ENCODE measurements at regions not wholly inside any gene's neighbourhood (a gene's known extent, or its start where the extent isn't known, plus 50 kb on each side); places are given as distances from the start of the nearest gene placed in this dataset.

GRCh38 chr10:127619546-127620325 lies 70.6 kb downstream of the NPS start:
- Histone ChIP-seq H4K20me1 (ENCODE audit: low read depth, low read length) (no peaks in the 10 kb centered on the region), H3K9me2 (replicated peaks; ENCODE audit: insufficient read depth, low read length) (no peaks in the 10 kb centered on the region), H3K4me2 (ENCODE audit: low read depth, low read length, poor library complexity, severe bottlenecking) (no peak overlapping the region), H3K27ac (ENCODE audit: low read depth, low read length) (no peak overlapping the region), H3K4me3 (ENCODE audit: insufficient read depth, low read length, poor library complexity, severe bottlenecking) (no peak overlapping the region), H3K79me2 (ENCODE audit: insufficient read depth, low read length) (no peaks in the 10 kb centered on the region), H3F3A (ENCODE audit: insufficient read depth) (no peaks in the 10 kb centered on the region), H3K9ac (ENCODE audit: low read length) (no peak overlapping the region), H3K9me3 (ENCODE audit: insufficient read depth, low read length) (no peaks in the 10 kb centered on the region), H3K27me3 (ENCODE audit: low read length) (no peaks in the 10 kb centered on the region), H3K36me3 (ENCODE audit: low read length) (no peaks in the 10 kb centered on the region), H2AFZ (ENCODE audit: low read depth, low read length, severe bottlenecking) (no peak overlapping the region)
- TF ChIP-seq EZH2phosphoT487 (conservative IDR thresholded peaks at IDR 0.05; ENCODE audit: low read length) (no peak), CTCF (IDR thresholded peaks at IDR 0.05; ENCODE audit: insufficient read depth, low read length, poor library complexity, severe bottlenecking) (no peak)

GRCh38 chr10:127635882-127636281 lies 86.8 kb downstream of the NPS start:
- H3K79me2 ChIP-seq (ENCODE audit: insufficient read depth, low read length): no peaks in the 10 kb centered on the region
- H3K9me3 ChIP-seq (ENCODE audit: insufficient read depth, low read length): no peaks in the 10 kb centered on the region
- H3K27me3 ChIP-seq (ENCODE audit: low read length): no peaks in the 10 kb centered on the region
- no peaks in the 10 kb centered on the region for H3F3A ChIP-seq (ENCODE audit: insufficient read depth)
- H3K36me3 ChIP-seq (ENCODE audit: low read length): no peaks in the 10 kb centered on the region
- H2AFZ ChIP-seq (ENCODE audit: low read depth, low read length, severe bottlenecking): no peak overlapping the region
- no peak overlapping the region for H3K9ac ChIP-seq (ENCODE audit: low read length)
- H4K20me1 ChIP-seq (ENCODE audit: low read depth, low read length): no peaks in the 10 kb centered on the region
- H3K9me2 ChIP-seq (replicated peaks; ENCODE audit: insufficient read depth, low read length): no peaks in the 10 kb centered on the region
- H3K4me3 ChIP-seq (ENCODE audit: insufficient read depth, low read length, poor library complexity, severe bottlenecking): no peak overlapping the region
- H3K4me2 ChIP-seq (ENCODE audit: low read depth, low read length, poor library complexity, severe bottlenecking): no peak overlapping the region
- H3K27ac ChIP-seq (ENCODE audit: low read depth, low read length): no peak overlapping the region
- TF ChIP-seq CTCF (IDR thresholded peaks at IDR 0.05; ENCODE audit: insufficient read depth, low read length, poor library complexity, severe bottlenecking) (no peak), EZH2phosphoT487 (conservative IDR thresholded peaks at IDR 0.05; ENCODE audit: low read length) (no peak)

GRCh38 chr10:127648885-127649284 lies 88.1 kb upstream of the FOXI2 start:
- Histone ChIP-seq H3K4me2 (ENCODE audit: low read depth, low read length, poor library complexity, severe bottlenecking) (no peak overlapping the region), H3K9me3 (ENCODE audit: insufficient read depth, low read length) (no peaks in the 10 kb centered on the region)

More at GRCh38 chr10:127648885-127649284, 88.1 kb upstream of the FOXI2 start:
- Histone ChIP-seq H3K4me3 (ENCODE audit: insufficient read depth, low read length, poor library complexity, severe bottlenecking) (no peak overlapping the region), H3K27ac (ENCODE audit: low read depth, low read length) (no peak overlapping the region), H2AFZ (ENCODE audit: low read depth, low read length, severe bottlenecking) (no peak overlapping the region), H3F3A (ENCODE audit: insufficient read depth) (no peaks in the 10 kb centered on the region), H3K9me2 (replicated peaks; ENCODE audit: insufficient read depth, low read length) (no peaks in the 10 kb centered on the region), H4K20me1 (ENCODE audit: low read depth, low read length) (no peaks in the 10 kb centered on the region), H3K36me3 (ENCODE audit: low read length) (no peaks in the 10 kb centered on the region), H3K9ac (ENCODE audit: low read length) (no peak overlapping the region), H3K79me2 (ENCODE audit: insufficient read depth, low read length) (no peaks in the 10 kb centered on the region), H3K27me3 (ENCODE audit: low read length) (no peaks in the 10 kb centered on the region)
- TF ChIP-seq CTCF (IDR thresholded peaks at IDR 0.05; ENCODE audit: insufficient read depth, low read length, poor library complexity, severe bottlenecking) (no peak), EZH2phosphoT487 (conservative IDR thresholded peaks at IDR 0.05; ENCODE audit: low read length) (no peak)
